A673 (cell line): ENCODE measurements at regions not wholly inside any gene's neighbourhood (a gene's known extent, or its start where the extent isn't known, plus 50 kb on each side); places are given as distances from the start of the nearest gene placed in this dataset.

Experiments
- BruUV-seq: library from RNA; stranded (reverse); fragments of 400-500 nt; replicated peaks from 2 replicates; lab custom pipeline; 2021; lab: Mats Ljungman, UMichigan
- CTCF ChIA-PET: fragments of 300-600 bp; sonication (Branson Sonifier 250); formaldehyde crosslinking; loops from one replicate; lab custom pipeline; 2022; ENCODE audit warnings: antibody characterized with exemption; lab: Charles Lee
- POLR2A ChIA-PET: fragments of 300-600 bp; sonication (Branson Sonifier 250); formaldehyde crosslinking; loops from one replicate; lab custom pipeline; 2022; ENCODE audit warnings: antibody characterized with exemption; ENCODE audit not compliant: low non-redundant PET; lab: Charles Lee
- DNase-seq: peaks from one replicate; pipeline ENCODE4 v3.0.0-alpha.2; 2015; ENCODE audit warnings: low spot score
- H3K27ac ChIP-seq: fragments of 200-600 bp; sonication (generic); 2 replicates; pipeline ENCODE4 v1.5.1; 2016; ENCODE audit warnings: mixed run types, low read depth, mild to moderate bottlenecking, mixed read lengths, antibody characterized with exemption, low read length; ENCODE audit not compliant: poor library complexity, severe bottlenecking
- H3K27me3 ChIP-seq: fragments of 200-600 bp; sonication (generic); replicated peaks from 2 replicates; pipeline ENCODE4 v1.6.1; 2017; ENCODE audit warnings: mixed run types, low read depth, mild to moderate bottlenecking, mixed read lengths, antibody characterized with exemption, low read length; ENCODE audit not compliant: insufficient read depth, poor library complexity
- H3K36me3 ChIP-seq: fragments of 200-600 bp; sonication (generic); 2 replicates; pipeline ENCODE4 v1.6.1; 2016; ENCODE audit warnings: mixed run types, mild to moderate bottlenecking, mixed read lengths, antibody characterized with exemption, low read length; ENCODE audit not compliant: insufficient read depth, poor library complexity, severe bottlenecking
- H3K4me1 ChIP-seq: fragments of 200-600 bp; sonication (generic); 2 replicates; pipeline ENCODE4 v1.6.1; 2017; ENCODE audit warnings: mixed run types, mild to moderate bottlenecking, mixed read lengths, antibody characterized with exemption, low read length; ENCODE audit not compliant: insufficient read depth, poor library complexity, severe bottlenecking
- H3K4me3 ChIP-seq: fragments of 200-600 bp; sonication (generic); 2 replicates; pipeline ENCODE4 v1.5.1; 2016; ENCODE audit warnings: low read depth, mixed run types, mild to moderate bottlenecking, mixed read lengths, low read length; ENCODE audit not compliant: poor library complexity, severe bottlenecking
- H3K9me3 ChIP-seq: fragments of 200-600 bp; sonication (generic); 2 replicates; pipeline ENCODE4 v1.6.1; 2016; ENCODE audit warnings: mixed run types, low read depth, mild to moderate bottlenecking, mixed read lengths, antibody characterized with exemption, low read length; ENCODE audit not compliant: poor library complexity, severe bottlenecking
- CTCF ChIP-seq: fragments of 300-800, 200-600 bp; sonication (generic); conservative IDR thresholded peaks from 2 replicates; pipeline ENCODE4 v1.5.1; 2017; ENCODE audit warnings: low read depth, mild to moderate bottlenecking, antibody characterized with exemption, low read length, moderate library complexity, mixed read lengths
- EZH2 ChIP-seq: fragments of 200-600 bp; sonication (generic); IDR thresholded peaks from 2 replicates; pipeline ENCODE4 v1.6.1; 2017; ENCODE audit warnings: borderline replicate concordance, low read depth, mild to moderate bottlenecking, mixed read lengths, antibody characterized with exemption, low read length; ENCODE audit not compliant: poor library complexity, severe bottlenecking
- intact Hi-C: fragments of 100-400 bp; cut with micrococcal nuclease; formaldehyde crosslinking; loops from one replicate; pipeline ENCODE4 v1.10.0; 2022; ENCODE audit not compliant: unreplicated experiment

GRCh38 chrX:20445109-20445508 lies 178.4 kb upstream of the RPS6KA3 start:
- CTCF ChIA-PET = no interaction called here
- POLR2A ChIA-PET = no interaction called here
- no peak for DNase-seq
- TF ChIP-seq CTCF = no peak
- TF ChIP-seq EZH2 = no peak
- H3K4me3 ChIP-seq = no peak overlapping the region
- H3K27ac ChIP-seq = no peak overlapping the region
- no peaks in the 10 kb centered on the region for H3K36me3 ChIP-seq
- H3K4me1 ChIP-seq = no peaks in the 10 kb centered on the region
- H3K27me3 ChIP-seq = peaks cover 2% of the 10 kb centered on the region
- no peaks in the 10 kb centered on the region for H3K9me3 ChIP-seq
- intact Hi-C loops = loop anchor here (10.0 kb wide), 1 partner anchor 300 kb away; the partner anchor contains the start of gene EIF1AX
- no TSS peak for BruUV-seq

- no peaks in the 10 kb centered on the region for H3K9me3 ChIP-seq
- peak; percentile 85 for DNase-seq
- peak; percentile 79 for TF ChIP-seq CTCF
- no peak for TF ChIP-seq EZH2
- H3K27me3 ChIP-seq = no peaks in the 10 kb centered on the region
- H3K36me3 ChIP-seq = no peaks in the 10 kb centered on the region
- no TSS peak for BruUV-seq
- intact Hi-C loops = loop anchor here (1.0 to 10.0 kb wide), 3 partner anchors 189 to 538 kb away; partner anchors contain the start of gene EIF1AX
- ChIA-PET CTCF (no interaction called here), POLR2A (interaction anchor here (0.6 kb wide), 1 partner anchor 30 kb away, joined by 3 read pairs; no protein-coding TSS in a partner anchor)
- no peak overlapping the region for H3K4me3 ChIP-seq
- no peaks in the 10 kb centered on the region for H3K4me1 ChIP-seq
- H3K27ac ChIP-seq = no peak overlapping the region
Measured at GRCh38 chrX:20442597-20442996, 175.9 kb upstream of the RPS6KA3 start.

GRCh38 chrX:20441123-20441522 lies 174.4 kb upstream of the RPS6KA3 start:
- POLR2A ChIA-PET = no interaction called here
- TF ChIP-seq CTCF = no peak
- Histone ChIP-seq H3K27ac (no peak overlapping the region), H3K36me3 (no peaks in the 10 kb centered on the region), H3K9me3 (no peaks in the 10 kb centered on the region), H3K27me3 (no peaks in the 10 kb centered on the region), H3K4me3 (no peak overlapping the region), H3K4me1 (no peaks in the 10 kb centered on the region)
- BruUV-seq = no TSS peak
- intact Hi-C loops = loop anchor here (10.0 kb wide), 1 partner anchor 296 kb away; the partner anchor contains the start of gene EIF1AX
- DNase-seq = no peak
- CTCF ChIA-PET = no interaction called here
